Stimulated activated CD8-positive, alpha-beta memory T cell treated with anti-CD3 and anti-CD28 coated beads, Interleukin-4, amount 100 ng/mL, for 1 hour (primary cell): ENCODE measurements at regions not wholly inside any gene's neighbourhood (a gene's known extent, or its start where the extent isn't known, plus 50 kb on each side); places are given as distances from the start of the nearest gene placed in this dataset.

Experiments used
- DNase-seq, 2 donors: peaks; one replicate each; pipeline ENCODE4 v3.0.0-alpha.2; 2020; ENCODE audit warnings: low read depth in 2 of 2, low spot score in 1 of 2

DNA sequence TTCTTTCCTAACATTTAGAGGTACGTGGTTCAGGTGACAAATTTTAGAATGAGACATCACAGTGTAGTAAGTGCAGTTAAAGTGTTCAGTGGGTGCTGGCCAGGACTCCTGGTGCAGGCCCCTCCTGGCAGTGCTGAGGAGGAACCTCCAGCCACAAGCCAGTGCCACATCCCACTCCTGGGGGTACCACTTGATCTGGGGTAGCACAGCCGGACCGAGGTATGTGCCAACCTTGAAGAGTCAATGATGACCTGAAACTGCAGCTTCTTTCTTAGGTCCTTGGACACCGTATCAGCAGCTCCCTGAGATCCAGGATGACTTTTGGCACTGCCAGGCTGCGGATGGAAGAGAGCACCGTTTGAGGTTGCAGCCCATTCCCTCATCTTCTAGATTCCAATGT is 310.4 kb upstream of the IRX4 start:
- no peak for DNase-seq

GRCh38 chr5:2192496-2192895 is 309.8 kb upstream of the IRX4 start:
- no peak for DNase-seq

DNA sequence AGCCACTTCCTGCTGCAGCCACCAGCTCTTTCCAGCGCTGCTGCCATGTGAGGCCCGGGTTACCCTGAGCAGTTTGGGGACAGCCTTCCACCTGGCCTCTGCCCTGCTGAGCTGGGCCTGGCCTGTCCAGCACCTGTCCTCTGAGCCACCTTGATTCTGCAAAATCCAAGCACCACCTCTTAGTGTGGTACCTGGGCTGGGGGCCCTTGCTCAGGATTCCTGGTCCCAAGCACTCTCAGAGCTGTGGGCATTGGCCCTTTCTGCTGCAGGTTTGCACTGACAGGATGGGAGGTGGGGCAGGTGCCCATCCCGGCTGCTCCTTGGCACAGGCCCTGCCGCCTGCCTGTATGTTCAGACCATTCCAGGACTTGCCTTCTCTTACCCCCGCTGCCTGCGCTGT is 309.2 kb upstream of the IRX4 start:
- no peak for DNase-seq

GRCh38 chr5:2190549-2190948 is 307.8 kb upstream of the IRX4 start:
- no peak for DNase-seq

- DNase-seq: no peak
These were observed 305.9 kb upstream of the IRX4 start for GRCh38 chr5:2188661-2189060.

DNA sequence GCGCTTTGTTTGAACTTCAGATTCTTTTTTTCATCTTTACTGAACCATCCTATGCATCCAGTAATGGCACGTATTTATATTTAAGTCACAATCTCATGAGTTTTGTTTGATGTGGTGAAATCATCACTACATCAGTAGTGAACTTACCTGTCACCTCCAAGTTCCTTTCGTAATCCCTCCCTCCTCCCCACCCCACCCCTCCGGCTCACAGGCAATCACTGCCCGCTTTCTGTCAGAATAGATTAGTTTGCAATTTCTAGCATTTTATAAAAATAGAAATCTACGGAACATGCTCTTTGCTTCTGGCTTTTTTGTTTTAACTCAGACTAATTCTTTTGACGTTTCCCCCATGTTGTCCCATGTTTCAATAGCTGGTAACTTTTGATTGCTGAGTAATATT is 305.4 kb upstream of the IRX4 start:
- no peak for DNase-seq

GRCh38 chr5:2187687-2188086 is 305.0 kb upstream of the IRX4 start:
- DNase-seq: no peak

DNA sequence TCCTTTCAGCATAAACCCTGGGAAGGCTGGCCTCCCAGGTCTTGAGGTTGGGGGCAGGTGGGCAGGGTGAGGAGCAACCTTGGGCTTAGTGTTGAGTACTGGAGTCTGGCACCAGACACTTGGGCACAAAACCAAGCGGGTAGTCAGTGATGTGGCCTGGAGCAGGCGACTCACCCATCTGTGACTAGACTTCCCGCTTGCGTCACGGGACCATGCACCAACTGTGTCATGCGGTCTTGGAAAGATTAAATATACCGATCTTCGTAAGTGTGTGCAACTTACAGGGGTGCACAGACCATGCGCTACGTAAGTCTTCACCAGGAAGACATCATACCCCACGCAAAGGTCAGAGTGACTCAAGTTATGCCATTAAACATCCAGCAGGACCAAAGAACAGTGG is 304.4 kb upstream of the IRX4 start:
- DNase-seq: no peak

GRCh38 chr5:2186472-2187015 is 303.8 kb upstream of the IRX4 start:
- no peak for DNase-seq

- no peak for DNase-seq
These were observed 303.1 kb upstream of the IRX4 start for GRCh38 chr5:2185646-2186471.

- DNase-seq: no peak
These were observed 302.1 kb upstream of the IRX4 start for GRCh38 chr5:2184563-2185540.

GRCh38 chr5:2184026-2184366 is 301.3 kb upstream of the IRX4 start:
- no peak for DNase-seq

- no peak for DNase-seq
These were observed 300.7 kb upstream of the IRX4 start for GRCh38 chr5:2183154-2184025.

GRCh38 chr5:2182020-2182419 is 299.3 kb upstream of the IRX4 start:
- no peak for DNase-seq

DNA sequence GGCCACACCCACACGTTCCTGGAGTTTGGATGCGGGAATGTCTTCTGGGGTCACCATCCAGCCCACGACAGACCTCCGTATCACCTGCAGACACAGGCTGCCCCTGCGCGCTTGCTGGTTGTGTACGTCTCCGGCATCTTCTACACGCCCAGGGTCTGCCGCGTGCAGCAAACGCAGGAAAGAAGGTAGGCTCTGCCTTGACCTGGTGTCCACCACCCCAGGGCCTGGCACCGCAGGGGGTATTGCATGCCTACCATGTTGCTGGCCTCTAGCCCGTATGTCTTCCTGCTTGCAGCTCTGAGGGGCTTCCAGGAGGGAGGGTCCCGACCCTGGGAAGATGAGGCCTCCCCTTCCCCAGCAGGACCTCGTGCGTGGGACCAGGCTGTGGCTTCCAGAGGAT is 298.8 kb upstream of the IRX4 start:
- no peak for DNase-seq

- no peak for DNase-seq
These were observed 298.4 kb upstream of the IRX4 start for GRCh38 chr5:2181149-2181548.

- no peak for DNase-seq
These were observed 297.7 kb upstream of the IRX4 start for GRCh38 chr5:2180456-2180855.

DNA sequence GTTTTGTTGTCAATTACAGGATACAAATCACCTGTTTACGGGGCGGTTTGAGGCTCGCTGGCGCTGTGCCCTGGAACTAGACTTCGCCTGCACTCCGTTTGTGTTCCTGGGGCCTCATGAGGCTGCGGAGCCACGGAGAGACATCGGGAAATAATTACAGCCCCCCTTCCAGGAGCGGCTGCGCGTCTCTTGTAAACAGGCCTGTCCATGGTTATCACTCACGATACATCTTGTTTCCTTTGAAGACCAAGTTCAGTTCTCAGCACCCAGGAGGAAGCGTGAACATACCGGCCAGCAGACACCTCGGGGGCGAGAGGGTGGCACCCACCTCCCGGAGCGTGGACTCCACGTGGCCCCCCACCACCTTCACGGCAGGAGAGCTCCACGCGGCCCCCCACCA is 297.1 kb upstream of the IRX4 start:
- DNase-seq: no peak

- no peak for DNase-seq
These were observed 295.8 kb upstream of the IRX4 start for GRCh38 chr5:2178528-2178927.

- no peak for DNase-seq
These were observed 295.3 kb upstream of the IRX4 start for GRCh38 chr5:2178071-2178477.

DNA sequence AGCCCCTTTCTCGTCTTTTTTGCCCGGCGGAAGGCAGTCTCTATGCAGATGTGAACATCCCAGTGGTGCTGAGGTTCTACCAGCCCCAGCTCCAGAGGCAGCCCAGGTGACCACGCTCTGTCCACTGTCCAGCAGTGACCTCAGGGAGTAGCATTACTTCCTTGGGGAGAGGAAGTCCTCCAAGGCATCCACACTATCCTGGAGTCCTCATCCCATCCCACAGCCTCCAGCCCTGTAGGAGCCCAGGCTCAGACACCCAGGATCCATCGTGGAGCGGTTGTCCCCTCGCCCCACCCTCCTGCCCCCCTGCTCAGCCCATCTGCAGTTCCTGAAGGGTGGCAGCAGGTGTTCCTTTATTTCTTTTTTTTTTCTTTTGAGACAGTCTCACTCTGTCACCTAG is 294.5 kb upstream of the IRX4 start:
- no peak for DNase-seq
